Cardiac fibroblast (primary cell): ENCODE measurements at regions not wholly inside any gene's neighbourhood (a gene's known extent, or its start where the extent isn't known, plus 50 kb on each side); places are given as distances from the start of the nearest gene placed in this dataset.

ENCODE experiments used
- DNase-seq, 2 donors: peaks; one replicate each; pipeline versions ENCODE4 v3.0.0 to v3.0.0-alpha.2; 2010; ENCODE audit warnings: low read depth in 2 of 2
- H3K4me3 ChIP-seq, 2 donors: replicated peaks in 1 of 2; 1 replicate in 1 of 2; 2 replicates in 1 of 2; pipeline ENCODE4 v1.5.1; 2011; ENCODE audit warnings: low read depth in 2 of 2, low read length in 2 of 2, mild to moderate bottlenecking in 2 of 2, moderate library complexity in 1 of 2
- CTCF ChIP-seq: IDR thresholded peaks from one replicate; pipeline ENCODE4 v1.5.1; 2011; ENCODE audit warnings: low read depth, mild to moderate bottlenecking, low read length, inconsistent platforms

GRCh38 chr2:145724311-145724898, 1204.5 kb upstream of the ZEB2 start:
- no peak for TF ChIP-seq CTCF
- H3K4me3 ChIP-seq, result no peak overlapping the region
- DNase-seq, result peak; percentile 13 to 46

- peak in 1 of 2 donors; percentile 9 for DNase-seq
- no peak for TF ChIP-seq CTCF
- H3K4me3 ChIP-seq, result no peak overlapping the region
These were observed 1204.0 kb upstream of the ZEB2 start for GRCh38 chr2:145723872-145724271.

- no peak for DNase-seq
- no peak overlapping the region for H3K4me3 ChIP-seq
- no peak for TF ChIP-seq CTCF
These were observed 1201.8 kb upstream of the ZEB2 start for GRCh38 chr2:145721681-145722080.

GRCh38 chr2:145715601-145716000, 1195.7 kb upstream of the ZEB2 start:
- peak in 1 of 2 donors; percentile 21 for DNase-seq
- H3K4me3 ChIP-seq, result no peak overlapping the region
- no peak for TF ChIP-seq CTCF

GRCh38 chr2:145710303-145710702, 1190.4 kb upstream of the ZEB2 start:
- no peak overlapping the region for H3K4me3 ChIP-seq
- DNase-seq, result no peak
- no peak for TF ChIP-seq CTCF

GRCh38 chr2:145702305-145702704, 1182.4 kb upstream of the ZEB2 start:
- DNase-seq, result no peak
- no peak for TF ChIP-seq CTCF
- H3K4me3 ChIP-seq, result no peak overlapping the region

- H3K4me3 ChIP-seq, result no peak overlapping the region
- peak; percentile 85 to 98 for DNase-seq
- no peak for TF ChIP-seq CTCF
These were observed 1173.1 kb upstream of the ZEB2 start for GRCh38 chr2:145692971-145693478.
